ENCODE measurements at regions not wholly inside any gene's neighbourhood (a gene's known extent, or its start where the extent isn't known, plus 50 kb on each side); places are given as distances from the start of the nearest gene placed in this dataset.
A peak's percentile ranks its signal among the peaks of the same experiment; 100 is the strongest.

DNA sequence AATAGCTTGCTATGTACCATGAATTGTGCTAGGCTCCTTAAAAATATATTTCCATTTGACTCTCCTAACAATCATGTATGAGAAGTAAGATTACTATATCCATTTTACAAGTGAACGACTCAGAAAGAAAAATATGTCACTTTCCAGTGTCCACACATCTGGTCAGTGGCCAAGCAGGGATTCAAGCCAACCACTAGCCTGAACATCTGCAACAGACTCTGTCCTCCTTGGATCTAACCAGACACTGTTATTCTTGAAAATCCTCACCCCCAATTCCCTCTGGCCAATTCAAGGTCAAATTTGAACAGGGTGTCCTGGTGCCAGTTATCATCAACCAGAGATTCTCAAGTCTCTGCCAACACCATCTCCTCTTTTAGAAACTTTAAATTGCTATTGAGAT lies 344.1 kb upstream of the WWC1 start:
- no peak overlapping the region for H3K27ac ChIP-seq
- DNase-seq (ENCODE audit: low read depth in 1 of 2, low spot score in 1 of 2): no peak

DNA sequence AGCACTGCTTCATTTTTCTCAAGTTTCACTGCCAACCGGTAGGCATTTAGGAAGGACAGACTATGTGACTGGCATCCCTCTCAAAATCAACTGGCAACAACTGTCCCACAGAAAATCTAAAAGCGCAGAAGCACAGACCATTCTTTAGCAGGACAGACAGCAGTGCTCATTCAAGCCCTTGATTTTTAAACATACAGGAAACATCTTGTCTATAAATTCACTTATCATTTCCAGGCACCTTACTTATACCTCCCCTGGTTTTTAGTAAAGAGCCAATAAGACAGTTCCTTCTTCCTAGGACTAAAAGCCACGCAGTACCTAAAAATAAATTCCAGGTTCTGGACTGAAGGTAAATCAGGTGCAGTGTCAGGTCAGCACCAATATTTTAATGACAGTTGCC lies 343.2 kb upstream of the WWC1 start:
- Histone ChIP-seq H3K36me3 (no peaks in the 10 kb centered on the region), H3K4me3 (no peak overlapping the region), H3K9me3 (ENCODE audit: low read depth) (no peaks in the 10 kb centered on the region), H3K27me3 (no peaks in the 10 kb centered on the region), H3K4me1 (ENCODE audit: low read depth) (peaks cover 17% of the 10 kb centered on the region), H3K27ac (no peak overlapping the region)
- TF ChIP-seq, protein P1, sequence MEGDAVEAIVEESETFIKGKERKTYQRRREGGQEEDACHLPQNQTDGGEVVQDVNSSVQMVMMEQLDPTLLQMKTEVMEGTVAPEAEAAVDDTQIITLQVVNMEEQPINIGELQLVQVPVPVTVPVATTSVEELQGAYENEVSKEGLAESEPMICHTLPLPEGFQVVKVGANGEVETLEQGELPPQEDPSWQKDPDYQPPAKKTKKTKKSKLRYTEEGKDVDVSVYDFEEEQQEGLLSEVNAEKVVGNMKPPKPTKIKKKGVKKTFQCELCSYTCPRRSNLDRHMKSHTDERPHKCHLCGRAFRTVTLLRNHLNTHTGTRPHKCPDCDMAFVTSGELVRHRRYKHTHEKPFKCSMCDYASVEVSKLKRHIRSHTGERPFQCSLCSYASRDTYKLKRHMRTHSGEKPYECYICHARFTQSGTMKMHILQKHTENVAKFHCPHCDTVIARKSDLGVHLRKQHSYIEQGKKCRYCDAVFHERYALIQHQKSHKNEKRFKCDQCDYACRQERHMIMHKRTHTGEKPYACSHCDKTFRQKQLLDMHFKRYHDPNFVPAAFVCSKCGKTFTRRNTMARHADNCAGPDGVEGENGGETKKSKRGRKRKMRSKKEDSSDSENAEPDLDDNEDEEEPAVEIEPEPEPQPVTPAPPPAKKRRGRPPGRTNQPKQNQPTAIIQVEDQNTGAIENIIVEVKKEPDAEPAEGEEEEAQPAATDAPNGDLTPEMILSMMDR (IDR thresholded peaks at IDR 0.05; ENCODE audit: low read depth, low read length): no peak
- no peak for DNase-seq (ENCODE audit: low read depth in 1 of 2, low spot score in 1 of 2)

More for the DNA sequence above, 344.1 kb upstream of the WWC1 start:
- H3K4me1 ChIP-seq (ENCODE audit: low read depth): peaks cover 8% of the 10 kb centered on the region
- TF ChIP-seq, protein P1 (IDR thresholded peaks at IDR 0.05; ENCODE audit: low read depth, low read length): no peak
- no peaks in the 10 kb centered on the region for H3K36me3 ChIP-seq
- no peaks in the 10 kb centered on the region for H3K27me3 ChIP-seq
- no peaks in the 10 kb centered on the region for H3K9me3 ChIP-seq (ENCODE audit: low read depth)
- H3K4me3 ChIP-seq: no peak overlapping the region

DNA sequence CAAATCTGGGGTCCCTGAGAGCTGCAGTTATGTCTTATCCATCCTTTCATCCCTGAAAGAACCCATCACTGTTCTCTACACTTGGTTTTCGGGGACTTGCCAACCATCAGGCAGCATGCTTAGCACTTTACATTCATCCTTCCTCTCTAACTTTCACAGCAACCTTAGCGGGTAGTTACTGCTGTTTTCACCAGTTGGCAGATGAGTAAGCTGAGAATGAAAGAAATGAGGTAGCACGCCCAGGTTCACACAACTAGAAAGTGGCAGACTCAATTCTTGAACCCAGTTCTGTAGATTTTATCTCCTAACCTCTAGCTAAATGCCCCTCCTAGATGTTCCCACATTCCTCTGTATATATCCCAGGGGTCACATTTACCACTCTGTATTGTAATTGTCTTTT lies 342.0 kb upstream of the WWC1 start:
- Histone ChIP-seq H3K4me1 (ENCODE audit: low read depth) (peaks cover 22% of the 10 kb centered on the region), H3K27me3 (no peaks in the 10 kb centered on the region), H3K27ac (no peak overlapping the region), H3K9me3 (ENCODE audit: low read depth) (no peaks in the 10 kb centered on the region), H3K4me3 (no peak overlapping the region), H3K36me3 (no peaks in the 10 kb centered on the region)
- no peak for DNase-seq (ENCODE audit: low read depth in 1 of 2, low spot score in 1 of 2)
- TF ChIP-seq, protein P1 (IDR thresholded peaks at IDR 0.05; ENCODE audit: low read depth, low read length): no peak

DNA sequence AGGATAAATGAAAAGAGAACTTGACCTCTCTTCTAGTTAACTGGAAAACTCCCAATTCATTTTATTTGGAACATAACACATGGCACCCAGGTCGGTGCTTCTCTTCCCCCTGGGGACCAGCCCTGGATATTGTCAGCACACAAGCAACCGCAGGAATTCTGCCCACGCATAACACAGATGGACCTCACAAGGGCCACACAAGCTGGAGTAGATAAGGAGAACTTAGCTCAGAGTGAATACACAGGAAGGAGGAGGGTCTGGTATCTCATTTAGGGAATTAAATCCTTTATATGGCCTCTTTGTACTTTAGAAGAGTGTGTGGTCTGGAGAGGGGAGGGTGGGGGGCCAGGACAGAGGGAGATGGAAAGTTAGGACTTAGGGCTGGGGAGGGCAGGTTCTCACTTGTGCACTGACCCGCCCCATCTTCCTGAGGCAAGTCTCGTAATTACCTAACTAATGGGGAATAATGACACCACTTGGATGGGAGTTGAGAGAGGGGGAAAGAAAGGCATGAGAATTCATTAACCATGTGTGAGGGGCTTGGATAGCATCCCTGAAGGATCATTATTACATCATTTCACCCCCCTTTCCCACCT lies 341.2 kb upstream of the WWC1 start:
- Histone ChIP-seq H3K9me3 (ENCODE audit: low read depth) (no peaks in the 10 kb centered on the region), H3K4me3 (no peak overlapping the region), H3K27me3 (no peaks in the 10 kb centered on the region), H3K36me3 (no peaks in the 10 kb centered on the region), H3K27ac (no peak overlapping the region), H3K4me1 (ENCODE audit: low read depth) (peaks cover 22% of the 10 kb centered on the region)
- TF ChIP-seq, protein P1 (IDR thresholded peaks at IDR 0.05; ENCODE audit: low read depth, low read length): no peak
- peak in 1 of 2 donors; percentile 96 for DNase-seq (ENCODE audit: low read depth in 1 of 2, low spot score in 1 of 2)

DNA sequence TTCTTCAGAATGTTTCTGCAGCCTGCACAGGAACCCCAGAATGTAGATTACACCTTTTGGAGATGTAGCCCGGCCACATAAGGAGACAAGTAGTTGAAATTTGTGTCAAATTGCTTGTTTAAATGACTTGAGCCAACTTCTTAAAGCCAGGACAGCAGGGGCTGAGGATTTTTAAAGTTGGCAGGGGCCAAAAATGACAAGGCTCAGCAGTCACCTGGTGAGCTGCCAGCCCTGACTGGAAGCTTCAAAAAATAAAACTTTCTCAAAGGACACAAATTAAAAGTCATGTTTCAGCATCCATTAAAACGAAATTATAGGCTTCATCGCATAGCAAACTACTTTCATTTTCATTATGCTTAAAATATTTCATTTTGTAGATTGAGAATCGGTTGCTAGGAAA lies 340.3 kb upstream of the WWC1 start:
- DNase-seq (ENCODE audit: low read depth in 1 of 2, low spot score in 1 of 2): no peak
- TF ChIP-seq, protein P1 (IDR thresholded peaks at IDR 0.05; ENCODE audit: low read depth, low read length): no peak
- no peak overlapping the region for H3K4me3 ChIP-seq

More for the DNA sequence above, 340.3 kb upstream of the WWC1 start:
- no peak overlapping the region for H3K27ac ChIP-seq
- H3K9me3 ChIP-seq (ENCODE audit: low read depth): no peaks in the 10 kb centered on the region
- no peaks in the 10 kb centered on the region for H3K27me3 ChIP-seq
- peaks cover 22% of the 10 kb centered on the region for H3K4me1 ChIP-seq (ENCODE audit: low read depth)
- no peaks in the 10 kb centered on the region for H3K36me3 ChIP-seq

Data from cardiac muscle cell (in vitro differentiated cells and primary cell).